Mesenchymal stem cell (in vitro differentiated cells and primary cell): ENCODE measurements at regions not wholly inside any gene's neighbourhood (a gene's known extent, or its start where the extent isn't known, plus 50 kb on each side); places are given as distances from the start of the nearest gene placed in this dataset.

Experiments
- DNase-seq: peaks from one replicate; pipeline ENCODE4 v3.0.0-alpha.2; 2013
- H2AFZ ChIP-seq: one replicate; pipeline ENCODE4 v1.6.1; 2013; ENCODE audit warnings: low read depth, mild to moderate bottlenecking, control low read depth, inconsistent platforms, low read length, moderate library complexity
- H2AK5ac ChIP-seq: 2 replicates; pipeline ENCODE4 v1.6.1; 2013; ENCODE audit warnings: low read length, moderate library complexity, mild to moderate bottlenecking, inconsistent platforms; ENCODE audit not compliant: severe bottlenecking
- H2BK120ac ChIP-seq: one replicate; pipeline ENCODE4 v1.6.1; 2013; ENCODE audit warnings: low read depth, mild to moderate bottlenecking, inconsistent platforms, low read length, moderate library complexity
- H2BK12ac ChIP-seq, 2 experiments: one replicate each; pipeline ENCODE4 v1.6.1; 2013; ENCODE audit warnings: inconsistent platforms in 2 of 2, low read length in 2 of 2, mild to moderate bottlenecking in 2 of 2, moderate library complexity in 2 of 2, control low read depth in 1 of 2
- H2BK15ac ChIP-seq: one replicate; pipeline ENCODE4 v1.6.1; 2013; ENCODE audit warnings: mild to moderate bottlenecking, low read depth, inconsistent platforms; ENCODE audit not compliant: poor library complexity, severe bottlenecking
- H2BK5ac ChIP-seq: 2 replicates; pipeline ENCODE4 v1.6.1; 2013; ENCODE audit warnings: low read depth, mild to moderate bottlenecking, low read length, control low read depth, inconsistent platforms; ENCODE audit not compliant: poor library complexity, severe bottlenecking
- H3K14ac ChIP-seq, 2 experiments: one replicate each; pipeline ENCODE4 v1.6.1; 2013; ENCODE audit warnings: inconsistent platforms in 2 of 2, low read length in 2 of 2, control low read depth in 1 of 2, mild to moderate bottlenecking in 1 of 2, moderate library complexity in 1 of 2
- H3K18ac ChIP-seq, 2 experiments: one replicate each; pipeline ENCODE4 v1.6.1; 2013; ENCODE audit warnings: inconsistent platforms in 2 of 2, low read length in 2 of 2, control low read depth in 1 of 2, low read depth in 1 of 2, mild to moderate bottlenecking in 1 of 2
- H3K23ac ChIP-seq, 2 experiments: one replicate each; pipeline ENCODE4 v1.6.1; 2013; ENCODE audit warnings: inconsistent platforms in 2 of 2, low read length in 2 of 2, mild to moderate bottlenecking in 2 of 2, moderate library complexity in 2 of 2, control low read depth in 1 of 2
- H3K27ac ChIP-seq: 2 replicates; pipeline ENCODE4 v1.5.1; 2013; ENCODE audit warnings: mild to moderate bottlenecking, moderate library complexity, low read length, control low read depth, inconsistent platforms; ENCODE audit not compliant: poor library complexity, severe bottlenecking
- H3K27me3 ChIP-seq, 2 experiments: 2 replicates each; pipeline versions ENCODE4 v1.6.1 to v1.7.0; 2013; ENCODE audit warnings: low read length in 2 of 2, mild to moderate bottlenecking in 2 of 2, moderate library complexity in 2 of 2, control low read depth in 1 of 2, inconsistent platforms in 1 of 2; ENCODE audit not compliant: control insufficient read depth in 1 of 2, insufficient read depth in 1 of 2
- H3K36me3 ChIP-seq, 2 experiments: 2 replicates each; pipeline versions ENCODE4 v1.6.1 to v1.7.0; 2013; ENCODE audit warnings: low read length in 2 of 2, control low read depth in 1 of 2, inconsistent platforms in 1 of 2, low read depth in 1 of 2, mild to moderate bottlenecking in 1 of 2; ENCODE audit not compliant: insufficient read depth in 2 of 2, control insufficient read depth in 1 of 2
- H3K4ac ChIP-seq, 2 experiments: one replicate each; pipeline ENCODE4 v1.6.1; 2013; ENCODE audit warnings: inconsistent platforms in 2 of 2, low read length in 2 of 2, mild to moderate bottlenecking in 2 of 2, moderate library complexity in 2 of 2, control low read depth in 1 of 2, low read depth in 1 of 2
- H3K4me1 ChIP-seq: 2 replicates; pipeline ENCODE4 v1.6.1; 2013; ENCODE audit warnings: low read depth, low read length, control low read depth; ENCODE audit not compliant: control insufficient read depth, insufficient read depth
- H3K4me2 ChIP-seq: 2 replicates; pipeline ENCODE4 v1.6.1; 2013; ENCODE audit warnings: low read length, mild to moderate bottlenecking, inconsistent platforms; ENCODE audit not compliant: poor library complexity, severe bottlenecking
- H3K4me3 ChIP-seq, 2 experiments: 2 replicates each; pipeline versions ENCODE4 v1.5.1 to v1.7.0; 2013; ENCODE audit warnings: low read length in 2 of 2, mild to moderate bottlenecking in 2 of 2, control low read depth in 1 of 2, low read depth in 1 of 2; ENCODE audit not compliant: insufficient read depth in 1 of 2
- H3K79me1 ChIP-seq: replicated peaks from 2 replicates; pipeline ENCODE4 v1.6.1; 2013; ENCODE audit warnings: mild to moderate bottlenecking, control low read depth, low read length, inconsistent platforms; ENCODE audit not compliant: poor library complexity, severe bottlenecking
- H3K9ac ChIP-seq: 2 replicates; pipeline ENCODE4 v1.7.0; 2013; ENCODE audit warnings: mild to moderate bottlenecking, low read length, moderate library complexity
- H3K9me3 ChIP-seq: 2 replicates; pipeline ENCODE4 v1.7.0; 2013; ENCODE audit warnings: mild to moderate bottlenecking, low read length; ENCODE audit not compliant: control insufficient read depth
- H4K8ac ChIP-seq: one replicate; pipeline ENCODE4 v1.6.1; 2013; ENCODE audit warnings: inconsistent platforms, mild to moderate bottlenecking, low read length, moderate library complexity
- H4K91ac ChIP-seq: one replicate; pipeline ENCODE4 v1.6.1; 2013; ENCODE audit warnings: mild to moderate bottlenecking, low read length, inconsistent platforms
- WGBS: methylation state at CpG from one replicate; pipeline ENCODE4 v1.1.7; 2013; ENCODE audit warnings: mixed read lengths; 5-methylcytosine and 5-hydroxymethylcytosine counted together

GRCh38 chr7:81068-81925 is 111.1 kb upstream of the FAM20C start:
- Histone ChIP-seq H2BK120ac (no peak overlapping the region), H2AK5ac (no peak overlapping the region), H4K91ac (no peak overlapping the region), H3K18ac (no peak overlapping the region), H3K23ac (peak overlapping the region in 1 of 2 experiments; percentile 28), H3K79me1 (no peaks in the 10 kb centered on the region), H2AFZ (no peak overlapping the region), H2BK12ac (peak overlapping the region in 1 of 2 experiments; percentile 64), H3K27me3 (peaks cover 5 to 21% of the 10 kb centered on the region in 2 experiments), H3K4me2 (no peak overlapping the region), H4K8ac (no peak overlapping the region), H2BK15ac (no peak overlapping the region), H3K9me3 (no peaks in the 10 kb centered on the region), H3K36me3 (peaks cover 0 to 12% of the 10 kb centered on the region in 2 experiments), H3K27ac (no peak overlapping the region), H3K14ac (peak overlapping the region in 1 of 2 experiments; percentile 85), H3K4ac (no peak overlapping the region), H3K9ac (no peak overlapping the region), H2BK5ac (no peak overlapping the region), H3K4me3 (no peak overlapping the region), H3K4me1 (peaks cover 13% of the 10 kb centered on the region)
- 82% methylated on average over 22 of the region's 23 CpGs for WGBS
- DNase-seq: no peak

- Histone ChIP-seq H2AFZ (no peak overlapping the region), H2AK5ac (no peak overlapping the region), H3K4me2 (no peak overlapping the region), H3K27ac (no peak overlapping the region), H2BK120ac (no peak overlapping the region), H2BK5ac (no peak overlapping the region), H3K4me3 (no peak overlapping the region), H3K36me3 (peaks cover 0 to 12% of the 10 kb centered on the region in 2 experiments), H3K4me1 (peaks cover 19% of the 10 kb centered on the region), H3K23ac (peak overlapping the region in 1 of 2 experiments; percentile 28), H4K91ac (peak overlapping the region; percentile 25), H3K4ac (no peak overlapping the region), H3K14ac (peak overlapping the region in 1 of 2 experiments; percentile 85), H4K8ac (no peak overlapping the region), H2BK12ac (no peak overlapping the region), H3K9me3 (no peaks in the 10 kb centered on the region), H3K27me3 (peaks cover 5 to 21% of the 10 kb centered on the region in 2 experiments), H3K79me1 (no peaks in the 10 kb centered on the region), H3K18ac (peak overlapping the region in 1 of 2 experiments; percentile 71), H2BK15ac (no peak overlapping the region), H3K9ac (no peak overlapping the region)
- DNase-seq: no peak
- 80% methylated on average over 35 of the region's 39 CpGs for whole genome bisulfite sequencing
These were observed 110.2 kb upstream of the FAM20C start for GRCh38 chr7:81926-82756.

GRCh38 chr7:82757-83155 is 109.6 kb upstream of the FAM20C start:
- Histone ChIP-seq H2BK12ac (no peak overlapping the region), H3K4me1 (peaks cover 25% of the 10 kb centered on the region), H3K9me3 (no peaks in the 10 kb centered on the region), H2BK120ac (no peak overlapping the region), H3K27ac (no peak overlapping the region), H3K18ac (no peak overlapping the region), H3K4me2 (no peak overlapping the region), H3K79me1 (no peaks in the 10 kb centered on the region), H3K23ac (no peak overlapping the region), H3K14ac (no peak overlapping the region), H2AK5ac (no peak overlapping the region), H3K27me3 (peaks cover 5 to 21% of the 10 kb centered on the region in 2 experiments), H2BK5ac (no peak overlapping the region), H3K4ac (no peak overlapping the region), H4K91ac (no peak overlapping the region), H3K9ac (no peak overlapping the region), H2BK15ac (no peak overlapping the region), H3K4me3 (no peak overlapping the region), H2AFZ (no peak overlapping the region), H3K36me3 (peaks cover 0 to 12% of the 10 kb centered on the region in 2 experiments), H4K8ac (no peak overlapping the region)
- no peak for DNase-seq
- 77% methylated on average over 9 of the region's 11 CpGs for WGBS

GRCh38 chr7:83441-83840 is 108.9 kb upstream of the FAM20C start:
- no peak overlapping the region for H2BK5ac ChIP-seq
- no peak overlapping the region for H2AFZ ChIP-seq
- H3K36me3 ChIP-seq: peaks cover 0 to 12% of the 10 kb centered on the region in 2 experiments
- no peak overlapping the region for H3K4ac ChIP-seq
- no peaks in the 10 kb centered on the region for H3K9me3 ChIP-seq
- H2AK5ac ChIP-seq: no peak overlapping the region
- H3K4me3 ChIP-seq: no peak overlapping the region
- no peak for DNase-seq
- no peak overlapping the region for H4K8ac ChIP-seq
- no peak overlapping the region for H3K14ac ChIP-seq
- no peaks in the 10 kb centered on the region for H3K79me1 ChIP-seq
- WGBS: 90% methylated on average over 11 of the region's 12 CpGs
- H3K9ac ChIP-seq: no peak overlapping the region
- no peak overlapping the region for H2BK120ac ChIP-seq
- no peak overlapping the region for H3K18ac ChIP-seq
- no peak overlapping the region for H2BK15ac ChIP-seq
- peaks cover 27% of the 10 kb centered on the region for H3K4me1 ChIP-seq
- H3K4me2 ChIP-seq: no peak overlapping the region
- peaks cover 5 to 21% of the 10 kb centered on the region in 2 experiments for H3K27me3 ChIP-seq
- no peak overlapping the region for H3K23ac ChIP-seq
- H4K91ac ChIP-seq: no peak overlapping the region
- H2BK12ac ChIP-seq: no peak overlapping the region
- no peak overlapping the region for H3K27ac ChIP-seq
